H1 (cell line): ENCODE measurements at regions not wholly inside any gene's neighbourhood (a gene's known extent, or its start where the extent isn't known, plus 50 kb on each side); places are given as distances from the start of the nearest gene placed in this dataset.

Experiments
- CTCF ChIA-PET: fragments of 300-600 bp; sonication (Branson Sonifier 250); formaldehyde crosslinking; loops from one replicate; lab custom pipeline; 2021; ENCODE audit not compliant: partially characterized antibody; lab: Charles Lee
- POLR2A ChIA-PET: fragments of 300-600 bp; sonication (Branson Sonifier 250); formaldehyde crosslinking; loops from one replicate; lab custom pipeline; 2021; ENCODE audit warnings: inconsistent platforms; ENCODE audit not compliant: partially characterized antibody; lab: Charles Lee
- DNase-seq, 2 experiments: peaks; one replicate each; pipeline versions ENCODE4 v3.0.0 to v3.0.0-alpha.2; 2010 to 2022; ENCODE audit warnings: low spot score in 2 of 2, low read depth in 1 of 2, mixed read lengths in 1 of 2
- FAIRE-seq: peaks from 2 replicates; lab custom pipeline; 2011; peaks lifted over from hg19 to GRCh38; lab: Jason Lieb, UNC
- H2AFZ ChIP-seq: 2 replicates; pipeline ENCODE4 v1.8.1; 2012; ENCODE audit warnings: low read length, inconsistent platforms
- H2AK5ac ChIP-seq: 2 replicates; pipeline ENCODE4 v1.6.1; 2013; ENCODE audit warnings: low read depth, low read length
- H2BK120ac ChIP-seq: replicated peaks from 2 replicates; pipeline ENCODE3; 2013; ENCODE audit warnings: low read depth, low read length, inconsistent platforms
- H2BK12ac ChIP-seq: 2 replicates; pipeline ENCODE4 v1.6.1; 2013; ENCODE audit warnings: low read depth, low read length
- H2BK15ac ChIP-seq: 2 replicates; pipeline ENCODE4 v1.6.1; 2013; ENCODE audit warnings: low read length
- H2BK20ac ChIP-seq: 2 replicates; pipeline ENCODE4 v1.6.1; 2013; ENCODE audit warnings: low read length
- H2BK5ac ChIP-seq: 2 replicates; pipeline ENCODE4 v1.6.1; 2013; ENCODE audit warnings: low read depth, low read length
- H3K14ac ChIP-seq: 2 replicates; pipeline ENCODE4 v1.6.1; 2013; ENCODE audit warnings: inconsistent platforms; ENCODE audit not compliant: insufficient read length
- H3K18ac ChIP-seq: 2 replicates; pipeline ENCODE4 v1.6.1; 2013; ENCODE audit warnings: low read length; ENCODE audit errors: extremely low read depth
- H3K23ac ChIP-seq: 2 replicates; pipeline ENCODE4 v1.6.1; 2013; ENCODE audit warnings: inconsistent platforms; ENCODE audit not compliant: insufficient read length
- H3K23me2 ChIP-seq: 2 replicates; pipeline ENCODE4 v1.6.1; 2013; ENCODE audit warnings: low read depth, low read length
- H3K27ac ChIP-seq: 2 replicates; pipeline ENCODE4 v1.6.1; 2011; ENCODE audit warnings: low read depth, low read length, inconsistent platforms
- H3K27me3 ChIP-seq, 4 experiments: replicated peaks in 1 of 4; 1 replicate in 1 of 4; 2 replicates in 3 of 4; pipeline versions ENCODE4 v1.6.1 to v1.8.1; 2011 to 2013; ENCODE audit warnings: low read length in 3 of 4, mild to moderate bottlenecking in 3 of 4, inconsistent platforms in 2 of 4, mixed read lengths in 2 of 4, moderate library complexity in 1 of 4; ENCODE audit not compliant: control insufficient read depth in 3 of 4, insufficient read depth in 3 of 4; ENCODE audit errors: extremely low read depth in 1 of 4
- H3K36me3 ChIP-seq, 4 experiments: 2 replicates each; pipeline versions ENCODE4 v1.6.1 to v1.8.1; 2011 to 2013; ENCODE audit warnings: mild to moderate bottlenecking in 4 of 4, low read length in 3 of 4, moderate library complexity in 2 of 4, control low read depth in 1 of 4, inconsistent platforms in 1 of 4; ENCODE audit not compliant: insufficient read depth in 4 of 4, control insufficient read depth in 2 of 4
- H3K4ac ChIP-seq: replicated peaks from 2 replicates; pipeline ENCODE3; 2013; ENCODE audit warnings: low read length, low read depth, mixed read lengths, inconsistent platforms; ENCODE audit not compliant: insufficient read length
- H3K4me1 ChIP-seq, 4 experiments: replicated peaks in 1 of 4; 1 replicate in 1 of 4; 2 replicates in 3 of 4; pipeline versions ENCODE4 v1.6.1 to v1.8.1; 2011 to 2013; ENCODE audit warnings: low read length in 3 of 4, inconsistent platforms in 2 of 4, mixed read lengths in 1 of 4; ENCODE audit not compliant: insufficient read depth in 4 of 4, control insufficient read depth in 3 of 4
- H3K4me2 ChIP-seq, 2 experiments: 2 replicates each; pipeline versions ENCODE4 v1.6.1 to v1.8.1; 2011 to 2013; ENCODE audit warnings: low read depth in 2 of 2, low read length in 2 of 2, control low read depth in 1 of 2, inconsistent platforms in 1 of 2, mild to moderate bottlenecking in 1 of 2; ENCODE audit not compliant: insufficient read depth in 1 of 2
- H3K4me3 ChIP-seq, 4 experiments: fragments of 200-600, 300-600 bp in 1 of 4; sonication (generic), shearing (Covaris generic), sonication (Bioruptor Twin) in 1 of 4; 2 replicates each; pipeline versions ENCODE4 v1.5.1 to v1.8.1; 2011 to 2016; ENCODE audit warnings: low read length in 4 of 4, low read depth in 3 of 4, control low read depth in 2 of 4, inconsistent platforms in 2 of 4, mild to moderate bottlenecking in 2 of 4, mixed read lengths in 1 of 4, moderate library complexity in 1 of 4; ENCODE audit not compliant: insufficient read depth in 2 of 4; ENCODE audit errors: extremely low read depth in 1 of 4
- H3K56ac ChIP-seq: replicated peaks from 2 replicates; pipeline ENCODE3; 2013; ENCODE audit warnings: low read depth, mild to moderate bottlenecking, mixed read lengths, low read length, inconsistent platforms; ENCODE audit not compliant: insufficient read length
- H3K79me1 ChIP-seq: 2 replicates; pipeline ENCODE4 v1.6.1; 2013; ENCODE audit warnings: low read depth, low read length, control low read depth
- H3K79me2 ChIP-seq, 2 experiments: 2 replicates each; pipeline versions ENCODE4 v1.6.1 to v1.8.1; 2012 to 2013; ENCODE audit warnings: low read length in 2 of 2, mild to moderate bottlenecking in 2 of 2, inconsistent platforms in 1 of 2; ENCODE audit not compliant: insufficient read depth in 2 of 2, control insufficient read depth in 1 of 2
- H3K9ac ChIP-seq, 4 experiments: replicated peaks in 1 of 4; 1 replicate in 1 of 4; 2 replicates in 3 of 4; pipeline versions ENCODE4 v1.6.1 to v1.8.1; 2011 to 2013; ENCODE audit warnings: low read depth in 3 of 4, low read length in 3 of 4, control low read depth in 2 of 4, mild to moderate bottlenecking in 2 of 4, moderate library complexity in 2 of 4, inconsistent platforms in 1 of 4; ENCODE audit errors: extremely low read depth in 1 of 4
- H3K9me3 ChIP-seq, 2 experiments: 2 replicates each; pipeline versions ENCODE4 v1.6.1 to v1.8.1; 2012 to 2013; ENCODE audit warnings: mild to moderate bottlenecking in 2 of 2, moderate library complexity in 2 of 2, control low read depth in 1 of 2, inconsistent platforms in 1 of 2, low read depth in 1 of 2, low read length in 1 of 2, mixed read lengths in 1 of 2; ENCODE audit not compliant: insufficient read depth in 2 of 2
- H4K20me1 ChIP-seq, 2 experiments: replicated peaks in 1 of 2; 2 replicates each; pipeline versions ENCODE3 to v1.8.1; 2011 to 2013; ENCODE audit warnings: inconsistent platforms in 2 of 2, low read length in 2 of 2, mild to moderate bottlenecking in 1 of 2; ENCODE audit not compliant: insufficient read depth in 2 of 2, control insufficient read depth in 1 of 2
- H4K5ac ChIP-seq: 2 replicates; pipeline ENCODE4 v1.6.1; 2013; ENCODE audit warnings: low read length, low read depth, mixed read lengths, inconsistent platforms; ENCODE audit not compliant: insufficient read length
- H4K8ac ChIP-seq: 2 replicates; pipeline ENCODE4 v1.8.0; 2013; ENCODE audit warnings: mild to moderate bottlenecking, moderate library complexity, low read length, inconsistent platforms; ENCODE audit not compliant: insufficient read depth; ENCODE audit errors: extremely low read depth
- H4K91ac ChIP-seq: replicated peaks from 2 replicates; pipeline ENCODE3; 2013; ENCODE audit warnings: low read length, mixed read lengths, inconsistent platforms; ENCODE audit not compliant: insufficient read length
- BCL11A ChIP-seq, 2 experiments: IDR thresholded peaks; one replicate each; pipeline ENCODE4 v1.6.1; 2011; ENCODE audit warnings: low read depth in 2 of 2, low read length in 2 of 2, mild to moderate bottlenecking in 2 of 2
- CBX5 ChIP-seq: fragments of 300-800, 300-1000 bp; sonication (generic); IDR thresholded peaks from 2 replicates; pipeline ENCODE4 v1.7.1; 2016; ENCODE audit warnings: antibody characterized with exemption, low read length, low read depth
- CEBPB ChIP-seq: IDR thresholded peaks from 2 replicates; pipeline ENCODE4 v1.6.1; 2012; ENCODE audit warnings: low read depth, low read length
- E2F6 ChIP-seq: IDR thresholded peaks from 2 replicates; pipeline ENCODE4 v1.6.1; 2012; ENCODE audit warnings: inconsistent platforms
- JUND ChIP-seq: IDR thresholded peaks from 2 replicates; pipeline ENCODE4 v1.6.1; 2011; ENCODE audit warnings: mild to moderate bottlenecking, improper control_type of control experiment, low read length
- KDM5A ChIP-seq: fragments of 200-600 bp; IDR thresholded peaks from 2 replicates; pipeline ENCODE4 v1.7.1; 2012; ENCODE audit warnings: mild to moderate bottlenecking, low read length, inconsistent platforms, mixed read lengths
- NRF1 ChIP-seq: IDR thresholded peaks from 2 replicates; pipeline ENCODE4 v1.6.1; 2011; ENCODE audit warnings: mild to moderate bottlenecking, low read depth, low read length, improper control_type of control experiment
- PHF8 ChIP-seq: fragments of 200-600 bp; sonication (generic); conservative IDR thresholded peaks from 2 replicates; pipeline ENCODE4 v1.7.1; 2012; ENCODE audit warnings: low read depth, mild to moderate bottlenecking, inconsistent platforms, low read length, moderate library complexity
- POLR2AphosphoS5 ChIP-seq: IDR thresholded peaks from 2 replicates; pipeline ENCODE4 v1.6.1; 2011; ENCODE audit warnings: low read depth, low read length
- RAD21 ChIP-seq, 2 experiments: IDR thresholded peaks in 1 of 2; conservative IDR thresholded peaks in 1 of 2; 2 replicates each; pipeline ENCODE4 v1.6.1; 2011; ENCODE audit warnings: low read depth in 2 of 2, low read length in 2 of 2, improper control_type of control experiment in 1 of 2, inconsistent platforms in 1 of 2, mild to moderate bottlenecking in 1 of 2, moderate library complexity in 1 of 2
- SP2 ChIP-seq: IDR thresholded peaks from 2 replicates; pipeline ENCODE4 v1.6.1; 2012; ENCODE audit warnings: mild to moderate bottlenecking, low read length, inconsistent platforms
- SUZ12 ChIP-seq: fragments of 200-600 bp; sonication (generic); IDR thresholded peaks from 2 replicates; pipeline ENCODE4 v1.6.1; 2012; ENCODE audit warnings: mild to moderate bottlenecking, inconsistent platforms, low read length, moderate library complexity, mixed read lengths
- TBP ChIP-seq: IDR thresholded peaks from 2 replicates; pipeline ENCODE4 v1.6.1; 2011; ENCODE audit warnings: low read depth, low read length, improper control_type of control experiment
- TCF12 ChIP-seq: IDR thresholded peaks from 2 replicates; pipeline ENCODE4 v1.6.1; 2011; ENCODE audit warnings: low read depth, mild to moderate bottlenecking, low read length
- WGBS, 2 experiments: shearing (Covaris generic) in 1 of 2; methylation state at CpG; one replicate each; pipeline versions ENCODE4 v1.1.6 to v1.1.7; 2013 to 2015; ENCODE audit warnings: low lambda C conversion rate in 2 of 2, mixed read lengths in 2 of 2, inconsistent platforms in 1 of 2, low coverage in 1 of 2, missing lambda C conversion rate in 1 of 2; ENCODE audit not compliant: insufficient replicate concordance in 2 of 2, insufficient coverage in 1 of 2, insufficient read length in 1 of 2; ENCODE audit errors: extremely low coverage in 1 of 2, missing lambda C conversion rate in 1 of 2; 5-methylcytosine and 5-hydroxymethylcytosine counted together

GRCh38 chr2:196328088-196328680 is 156.8 kb upstream of the STK17B start:
- Histone ChIP-seq H3K56ac (no peak overlapping the region), H3K9me3 (no peaks in the 10 kb centered on the region), H2BK5ac (no peak overlapping the region), H3K4me1 (no peaks in the 10 kb centered on the region), H3K79me1 (no peaks in the 10 kb centered on the region), H2BK120ac (no peak overlapping the region), H3K18ac (no peak overlapping the region), H3K79me2 (no peaks in the 10 kb centered on the region), H3K27me3 (peaks cover 0 to 1% (median 0%) of the 10 kb centered on the region in 4 experiments; a peak in 1 of 7 replicates), H3K23ac (no peak overlapping the region), H2BK12ac (no peak overlapping the region), H3K4me3 (no peak overlapping the region), H3K23me2 (no peaks in the 10 kb centered on the region), H4K91ac (no peak overlapping the region), H4K20me1 (no peaks in the 10 kb centered on the region), H4K8ac (no peak overlapping the region), H3K4ac (no peak overlapping the region), H3K4me2 (no peak overlapping the region), H3K27ac (no peak overlapping the region), H3K36me3 (no peaks in the 10 kb centered on the region), H2BK20ac (no peak overlapping the region), H4K5ac (no peak overlapping the region), H2BK15ac (no peak overlapping the region), H3K14ac (no peak overlapping the region), H2AK5ac (no peak overlapping the region), H3K9ac (no peak overlapping the region), H2AFZ (no peak overlapping the region)
- POLR2A ChIA-PET, result no interaction called here
- DNase-seq, result no peak
- no peak for TF ChIP-seq KDM5A
- no peak for TF ChIP-seq E2F6
- no peak for TF ChIP-seq BCL11A (IDR thresholded peaks at IDR 0.05; ENCODE audit: low read depth in 2 of 2, low read length in 2 of 2)
- no peak for TF ChIP-seq SP2
- no peak for TF ChIP-seq CEBPB
- TF ChIP-seq TBP, result no peak
- TF ChIP-seq CBX5, result no peak
- TF ChIP-seq PHF8, result no peak
- TF ChIP-seq TCF12, result no peak
- TF ChIP-seq SUZ12, result no peak
- no peak for TF ChIP-seq POLR2AphosphoS5
- TF ChIP-seq RAD21 (IDR thresholded peaks at IDR 0.05 in 1 of 2, conservative IDR thresholded peaks at IDR 0.05 in 1 of 2; ENCODE audit: low read depth in 2 of 2, low read length in 2 of 2), result no peak
- no peak for TF ChIP-seq NRF1
- no peak for TF ChIP-seq JUND
- CTCF ChIA-PET, result interaction anchor here (0.6 to 2.0 kb wide), 5 partner anchors 8 to 250 kb away, joined by 3 to 8 read pairs (median 3); no protein-coding TSS in a partner anchor
- FAIRE-seq, result no peak
- 84% methylated on average over 3 of the region's 3 CpGs; no CpG with 5 or more reads in 1 of the 2 experiments for WGBS, 2 experiments
